Neural crest cell (in vitro differentiated cells): ENCODE measurements at regions not wholly inside any gene's neighbourhood (a gene's known extent, or its start where the extent isn't known, plus 50 kb on each side); places are given as distances from the start of the nearest gene placed in this dataset.

Source experiments
- DNase-seq: peaks from one replicate; pipeline ENCODE4 v3.0.0; 2021; ENCODE audit warnings: low read depth, mixed read lengths, low spot score
- H3K27ac Mint-ChIP-seq: one replicate; pipeline ENCODE4 v1.8.0; 2021; ENCODE audit warnings: mild to moderate bottlenecking, mixed read lengths; ENCODE audit not compliant: unreplicated experiment
- H3K27me3 Mint-ChIP-seq: 2 replicates; pipeline ENCODE4 v1.8.0; 2021; ENCODE audit warnings: low read depth, mild to moderate bottlenecking, mixed read lengths
- H3K36me3 Mint-ChIP-seq: 2 replicates; pipeline ENCODE4 v1.8.0; 2021; ENCODE audit warnings: low read depth, mild to moderate bottlenecking, mixed read lengths
- H3K4me1 Mint-ChIP-seq: 2 replicates; pipeline ENCODE4 v1.8.0; 2021; ENCODE audit warnings: mixed read lengths
- H3K4me3 Mint-ChIP-seq: one replicate; pipeline ENCODE4 v1.8.0; 2021; ENCODE audit warnings: mild to moderate bottlenecking, mixed read lengths
- H3K9me3 Mint-ChIP-seq: 2 replicates; pipeline ENCODE4 v1.8.0; 2021; ENCODE audit warnings: mixed read lengths
- CTCF ChIP-seq: fragments of 200-600 bp; sonication (generic); conservative IDR thresholded peaks from 2 replicates; pipeline ENCODE4 v1.5.0; 2021; ENCODE audit warnings: antibody characterized with exemption, mild to moderate bottlenecking

DNA sequence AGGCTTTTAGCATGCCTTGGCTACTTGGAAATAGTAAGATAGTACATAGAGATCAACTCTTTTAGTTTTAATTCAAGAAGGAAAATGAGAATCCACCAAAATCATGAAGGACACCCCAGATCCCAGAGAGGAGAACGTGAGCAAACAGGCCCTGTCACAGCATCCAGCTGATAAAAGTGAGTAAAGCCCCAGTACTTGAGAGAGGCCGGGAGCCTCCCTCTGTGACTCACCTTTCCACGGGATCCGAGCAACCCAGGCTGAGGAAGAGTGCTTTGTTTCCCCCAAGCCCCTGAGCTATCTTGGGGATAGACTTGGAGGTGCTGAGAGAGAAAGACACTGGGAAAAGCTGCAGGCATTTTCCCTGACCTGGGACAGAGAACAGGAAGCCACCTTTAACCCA, 238.6 kb downstream of the DUSP10 start:
- Mint-ChIP-seq H3K27me3 (no peaks in the 10 kb centered on the region), H3K36me3 (peaks cover 6% of the 10 kb centered on the region), H3K4me3 (no peak overlapping the region), H3K4me1 (no peaks in the 10 kb centered on the region), H3K9me3 (peaks cover 17% of the 10 kb centered on the region), H3K27ac (no peak overlapping the region)
- TF ChIP-seq CTCF, result no peak
- no peak for DNase-seq

DNA sequence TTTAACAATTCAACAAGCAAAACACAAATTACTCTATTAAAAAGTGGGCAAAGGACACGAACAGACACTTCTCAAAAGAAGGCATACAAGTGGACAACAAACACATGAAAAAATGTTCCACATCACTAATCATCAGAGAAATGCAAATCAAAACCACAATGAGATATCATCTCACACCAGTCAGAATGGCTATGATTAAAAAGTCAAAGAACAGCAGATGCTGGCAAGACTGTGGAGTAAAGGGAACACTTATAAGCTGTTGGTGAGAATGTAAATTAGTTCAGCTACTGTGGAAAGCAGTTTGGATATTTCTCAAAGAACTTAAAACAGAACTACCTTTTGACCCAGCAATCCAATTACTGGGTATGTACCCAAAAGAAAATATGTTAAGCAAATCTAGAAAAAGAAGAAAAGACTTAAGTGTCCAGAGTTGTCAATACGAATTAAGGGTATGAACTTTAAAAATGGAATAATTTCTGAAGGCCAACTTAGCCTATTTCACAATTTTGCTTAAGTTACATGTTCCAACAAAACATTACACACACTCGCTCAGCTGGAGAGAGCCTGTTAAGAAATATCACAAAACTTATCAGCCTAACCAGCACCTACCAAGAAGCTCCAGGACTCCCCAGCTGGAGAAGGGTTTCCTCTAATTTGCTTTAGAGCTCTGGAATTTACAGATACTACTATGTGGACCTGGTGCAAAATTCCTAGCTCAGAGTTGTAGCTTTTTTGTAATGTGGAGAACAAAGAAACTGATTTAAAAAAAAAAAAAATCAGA, 232.1 kb downstream of the DUSP10 start:
- TF ChIP-seq CTCF, result no peak
- Mint-ChIP-seq H3K4me3 (no peak overlapping the region), H3K36me3 (peaks cover 2% of the 10 kb centered on the region), H3K4me1 (no peaks in the 10 kb centered on the region), H3K27me3 (peaks cover 9% of the 10 kb centered on the region), H3K9me3 (peaks cover 10% of the 10 kb centered on the region), H3K27ac (no peak overlapping the region)
- DNase-seq, result no peak

DNA sequence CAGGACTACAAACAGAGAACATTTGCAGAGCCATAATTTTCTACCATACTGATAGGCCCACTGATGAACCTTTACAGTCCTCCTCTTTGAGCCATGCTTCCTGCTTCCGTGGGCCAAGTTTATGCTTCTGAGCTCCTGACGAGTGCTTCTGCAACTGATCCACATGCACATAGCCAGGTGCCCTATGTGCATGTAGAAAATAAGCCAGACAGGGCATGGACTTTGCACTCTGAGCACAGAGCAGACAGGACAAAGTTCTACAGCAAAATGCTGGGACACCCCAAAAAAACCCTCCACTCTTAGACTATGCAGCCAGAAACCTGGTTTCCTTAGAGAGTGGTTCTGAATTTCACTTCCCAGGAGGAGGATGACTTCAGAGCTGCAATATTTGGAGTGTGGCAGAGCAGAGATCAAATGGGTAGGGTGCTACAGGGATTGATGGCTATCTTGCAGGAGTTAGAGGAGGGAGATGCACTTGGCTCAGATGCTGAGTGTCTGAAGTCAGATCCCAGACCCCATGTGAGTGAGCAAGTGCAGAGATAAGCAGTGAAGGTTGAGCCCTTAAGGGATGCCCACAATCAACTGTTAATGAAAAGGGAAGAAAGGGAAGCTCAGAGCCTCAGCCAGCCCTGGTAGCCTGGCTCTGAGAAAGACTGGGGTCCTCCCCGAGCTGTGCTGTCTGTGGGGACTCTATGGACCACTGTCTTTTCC, 230.9 kb downstream of the DUSP10 start:
- no peaks in the 10 kb centered on the region for H3K36me3 Mint-ChIP-seq
- H3K4me1 Mint-ChIP-seq, result no peaks in the 10 kb centered on the region
- peaks cover 3% of the 10 kb centered on the region for H3K9me3 Mint-ChIP-seq
- peaks cover 9% of the 10 kb centered on the region for H3K27me3 Mint-ChIP-seq
- no peak overlapping the region for H3K27ac Mint-ChIP-seq
- DNase-seq, result no peak
- TF ChIP-seq CTCF, result no peak
- H3K4me3 Mint-ChIP-seq, result no peak overlapping the region

DNA sequence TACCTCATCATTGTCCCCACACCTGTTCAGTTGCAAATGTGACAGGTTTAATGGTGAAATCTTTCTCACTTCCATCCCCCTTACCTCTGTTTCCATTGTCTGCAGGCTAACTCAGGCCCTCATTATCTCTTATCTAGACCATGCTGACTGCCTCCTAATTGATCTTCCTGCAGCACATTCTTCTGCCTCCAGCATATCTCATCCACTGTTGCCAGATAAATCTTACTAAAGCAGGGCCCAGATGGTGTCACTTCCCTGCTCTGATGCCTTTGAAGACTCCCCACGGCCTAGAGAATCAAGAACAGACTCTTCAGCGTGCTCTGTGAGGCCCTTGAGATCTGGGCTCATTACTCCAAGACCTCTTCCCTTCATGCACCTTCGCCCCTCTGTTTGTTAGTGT, 230.1 kb downstream of the DUSP10 start:
- TF ChIP-seq CTCF, result no peak
- Mint-ChIP-seq H3K4me1 (no peaks in the 10 kb centered on the region), H3K9me3 (no peaks in the 10 kb centered on the region), H3K27me3 (peaks cover 9% of the 10 kb centered on the region), H3K27ac (no peak overlapping the region), H3K36me3 (no peaks in the 10 kb centered on the region), H3K4me3 (no peak overlapping the region)
- no peak for DNase-seq

- no peaks in the 10 kb centered on the region for H3K36me3 Mint-ChIP-seq
- no peak overlapping the region for H3K27ac Mint-ChIP-seq
- DNase-seq, result no peak
- H3K4me3 Mint-ChIP-seq, result no peak overlapping the region
- peaks cover 5% of the 10 kb centered on the region for H3K27me3 Mint-ChIP-seq
- no peak for TF ChIP-seq CTCF
- H3K4me1 Mint-ChIP-seq, result no peaks in the 10 kb centered on the region
- H3K9me3 Mint-ChIP-seq, result no peaks in the 10 kb centered on the region
Measured at GRCh38 chr1:221514806-221515205, 227.1 kb downstream of the DUSP10 start.
